Tibial nerve (tissue), 4 donors: ENCODE measurements at regions not wholly inside any gene's neighbourhood (a gene's known extent, or its start where the extent isn't known, plus 50 kb on each side); places are given as distances from the start of the nearest gene placed in this dataset.

Source experiments
- CTCF ChIP-seq, 5 experiments: fragments of 200-600 bp in 3 of 5; fragments of 450-650 bp in 2 of 5; sonication (generic) in 3 of 5; IDR thresholded peaks; one replicate each; pipeline ENCODE4 v1.5.1; 2016 to 2019; ENCODE audit warnings: antibody characterized with exemption in 5 of 5, mild to moderate bottlenecking in 3 of 5, moderate library complexity in 2 of 5
- EP300 ChIP-seq, 2 donors: sonication (generic); formaldehyde crosslinking; IDR thresholded peaks; one replicate each; pipeline ENCODE4 v1.6.1; 2017; ENCODE audit warnings: antibody characterized with exemption in 2 of 2, mild to moderate bottlenecking in 1 of 2

GRCh38 chr20:50416269-50417022 lies 93.7 kb upstream of the PTPN1 start:
- TF ChIP-seq CTCF (IDR thresholded peaks at IDR 0.05): no peak
- peak in 1 of 2 donors; percentile 69 for TF ChIP-seq EP300 (IDR thresholded peaks at IDR 0.05)
